Ascending aorta (tissue), 2 donors: ENCODE measurements at regions not wholly inside any gene's neighbourhood (a gene's known extent, or its start where the extent isn't known, plus 50 kb on each side); places are given as distances from the start of the nearest gene placed in this dataset.

Source experiments
- DNase-seq, 2 donors: peaks; one replicate each; pipeline ENCODE4 v3.0.0-alpha.2; 2019; ENCODE audit warnings: low spot score in 2 of 2
- H3K27ac ChIP-seq, 2 donors: fragments of 200-600 bp; sonication (generic); one replicate each; pipeline ENCODE4 v1.5.1; 2016 to 2017; ENCODE audit warnings: mild to moderate bottlenecking in 1 of 2
- H3K27me3 ChIP-seq: fragments of 200-600 bp; sonication (generic); one replicate; pipeline ENCODE4 v1.5.1; 2017
- H3K36me3 ChIP-seq, 2 donors: fragments of 200-600 bp; sonication (generic); one replicate each; pipeline ENCODE4 v1.5.1; 2016
- H3K4me1 ChIP-seq, 2 donors: fragments of 200-600 bp; sonication (generic); one replicate each; pipeline ENCODE4 v1.5.1; 2016 to 2017; ENCODE audit warnings: mild to moderate bottlenecking in 1 of 2
- H3K4me3 ChIP-seq, 2 donors: fragments of 200-600 bp; sonication (generic); one replicate each; pipeline ENCODE4 v1.5.1; 2016 to 2017; ENCODE audit warnings: mild to moderate bottlenecking in 1 of 2
- H3K9me3 ChIP-seq, 2 donors: fragments of 200-600 bp; sonication (generic); one replicate each; pipeline ENCODE4 v1.5.1; 2016
- intact Hi-C: fragments of 100-400 bp; cut with DNase I; formaldehyde crosslinking; loops from one replicate; pipeline ENCODE4 v1.15.1; 2023
- TF ChIP-seq, protein P1 (sequence below), 3 experiments: fragments of 200-600 bp in 2 of 3; fragments of 450-650 bp in 1 of 3; sonication (generic) in 2 of 3; IDR thresholded peaks; one replicate each; pipeline ENCODE4 v1.5.1; 2016 to 2019; ENCODE audit warnings: antibody characterized with exemption in 3 of 3, mild to moderate bottlenecking in 1 of 3, moderate library complexity in 1 of 3

DNA sequence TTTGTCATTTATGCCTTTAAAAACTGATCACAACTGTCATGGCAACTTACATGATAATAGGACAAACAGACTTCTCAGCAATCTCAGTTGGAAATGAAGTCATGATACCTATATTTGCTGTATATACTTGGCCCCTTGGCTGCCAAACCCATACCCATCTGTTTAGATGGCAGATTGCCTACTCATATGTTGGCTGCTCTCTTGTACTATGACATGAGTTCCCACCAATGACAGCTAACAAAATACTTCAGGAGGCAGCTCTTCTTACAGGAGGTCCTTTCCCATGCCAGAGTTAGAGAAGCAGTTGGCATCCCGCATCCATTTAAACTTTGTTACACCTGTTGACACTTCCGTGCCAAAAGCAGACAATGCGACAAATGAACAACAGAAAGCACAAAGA lies 603.1 kb upstream of the ADGRL2 start:
- H3K4me3 ChIP-seq: no peak overlapping the region
- H3K36me3 ChIP-seq: no peaks in the 10 kb centered on the region
- H3K4me1 ChIP-seq: no peaks in the 10 kb centered on the region
- no peaks in the 10 kb centered on the region for H3K9me3 ChIP-seq
- no peak overlapping the region for H3K27ac ChIP-seq
- H3K27me3 ChIP-seq: no peaks in the 10 kb centered on the region
- intact Hi-C loops: no loop called here
- TF ChIP-seq, protein P1, sequence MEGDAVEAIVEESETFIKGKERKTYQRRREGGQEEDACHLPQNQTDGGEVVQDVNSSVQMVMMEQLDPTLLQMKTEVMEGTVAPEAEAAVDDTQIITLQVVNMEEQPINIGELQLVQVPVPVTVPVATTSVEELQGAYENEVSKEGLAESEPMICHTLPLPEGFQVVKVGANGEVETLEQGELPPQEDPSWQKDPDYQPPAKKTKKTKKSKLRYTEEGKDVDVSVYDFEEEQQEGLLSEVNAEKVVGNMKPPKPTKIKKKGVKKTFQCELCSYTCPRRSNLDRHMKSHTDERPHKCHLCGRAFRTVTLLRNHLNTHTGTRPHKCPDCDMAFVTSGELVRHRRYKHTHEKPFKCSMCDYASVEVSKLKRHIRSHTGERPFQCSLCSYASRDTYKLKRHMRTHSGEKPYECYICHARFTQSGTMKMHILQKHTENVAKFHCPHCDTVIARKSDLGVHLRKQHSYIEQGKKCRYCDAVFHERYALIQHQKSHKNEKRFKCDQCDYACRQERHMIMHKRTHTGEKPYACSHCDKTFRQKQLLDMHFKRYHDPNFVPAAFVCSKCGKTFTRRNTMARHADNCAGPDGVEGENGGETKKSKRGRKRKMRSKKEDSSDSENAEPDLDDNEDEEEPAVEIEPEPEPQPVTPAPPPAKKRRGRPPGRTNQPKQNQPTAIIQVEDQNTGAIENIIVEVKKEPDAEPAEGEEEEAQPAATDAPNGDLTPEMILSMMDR (IDR thresholded peaks at IDR 0.05): no peak
- DNase-seq: no peak

DNA sequence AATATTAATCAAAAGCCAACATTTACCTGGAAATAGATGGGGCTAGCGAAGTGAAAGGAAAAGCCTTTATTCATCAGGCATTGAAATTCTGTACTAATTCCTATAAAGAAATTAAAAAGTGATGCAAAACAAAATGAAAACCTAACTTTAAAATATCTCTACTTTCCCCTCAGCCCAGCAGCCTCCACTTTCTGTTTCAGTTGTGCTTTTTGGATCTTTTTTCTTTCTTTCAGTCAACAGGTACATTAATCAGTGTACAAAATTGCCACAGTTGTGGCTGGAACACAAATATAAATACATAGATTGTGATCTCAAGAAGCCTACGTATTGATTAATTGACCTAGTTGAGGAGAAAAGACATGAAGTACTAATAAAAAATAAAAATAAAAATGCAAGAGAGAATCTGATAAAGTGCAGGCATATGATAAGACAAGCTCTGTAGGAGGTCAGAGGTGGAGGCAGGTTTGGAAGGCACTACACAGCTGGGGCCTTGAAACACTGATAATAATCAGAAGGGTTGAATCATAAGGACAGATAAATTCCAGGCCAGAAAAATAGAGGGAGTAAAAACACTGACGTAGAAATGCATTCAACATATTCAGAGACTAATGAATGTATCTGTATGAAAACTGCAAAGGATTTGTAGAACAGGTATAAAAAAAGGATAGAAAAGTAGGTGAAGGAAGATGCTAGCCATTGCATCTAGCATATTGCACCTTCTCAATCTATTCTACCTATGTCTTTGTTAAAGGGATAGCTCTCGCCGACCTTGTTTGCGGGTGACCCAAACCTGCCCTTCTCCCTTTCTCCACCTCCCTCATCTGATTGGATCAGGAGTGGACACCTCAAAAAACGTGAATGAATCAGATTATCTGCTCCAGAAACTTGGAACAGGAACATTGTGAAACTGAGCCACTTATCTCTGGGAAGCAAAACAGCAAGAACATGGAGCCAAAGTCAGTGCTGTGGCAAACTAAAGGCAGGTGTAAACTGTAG lies 607.8 kb upstream of the ADGRL2 start:
- Histone ChIP-seq H3K27ac (no peak overlapping the region), H3K4me3 (no peak overlapping the region)
- intact Hi-C loops: no loop called here

DNA sequence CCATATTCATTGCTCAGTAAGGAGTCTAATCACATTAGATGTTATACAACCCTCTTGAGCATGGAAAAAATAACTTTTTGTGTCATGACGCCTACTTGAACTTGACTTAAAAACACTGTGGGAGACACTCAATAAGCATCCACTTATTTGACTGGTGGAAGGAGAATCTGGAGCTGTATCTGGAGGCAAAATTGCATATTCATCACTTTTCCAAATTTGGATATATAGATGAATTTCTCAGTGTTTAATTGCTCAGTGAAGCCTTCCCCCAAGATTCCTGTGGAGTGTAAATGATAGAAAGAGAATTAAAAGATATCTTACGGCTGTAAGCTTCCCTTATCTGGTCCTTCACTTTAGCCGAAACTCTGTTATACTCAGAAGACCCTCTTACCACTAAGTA lies 610.7 kb upstream of the ADGRL2 start:
- H3K4me1 ChIP-seq: no peaks in the 10 kb centered on the region
- H3K9me3 ChIP-seq: no peaks in the 10 kb centered on the region
- intact Hi-C loops: no loop called here
- H3K27me3 ChIP-seq: no peaks in the 10 kb centered on the region
- DNase-seq: no peak
- TF ChIP-seq, protein P1 (IDR thresholded peaks at IDR 0.05): no peak
- H3K27ac ChIP-seq: no peak overlapping the region
- no peak overlapping the region for H3K4me3 ChIP-seq
- no peaks in the 10 kb centered on the region for H3K36me3 ChIP-seq

More for the DNA sequence above, 607.8 kb upstream of the ADGRL2 start:
- Histone ChIP-seq H3K9me3 (no peaks in the 10 kb centered on the region), H3K27me3 (no peaks in the 10 kb centered on the region), H3K4me1 (no peaks in the 10 kb centered on the region), H3K36me3 (no peaks in the 10 kb centered on the region)
- no peak for DNase-seq
- TF ChIP-seq, protein P1 (IDR thresholded peaks at IDR 0.05): no peak

DNA sequence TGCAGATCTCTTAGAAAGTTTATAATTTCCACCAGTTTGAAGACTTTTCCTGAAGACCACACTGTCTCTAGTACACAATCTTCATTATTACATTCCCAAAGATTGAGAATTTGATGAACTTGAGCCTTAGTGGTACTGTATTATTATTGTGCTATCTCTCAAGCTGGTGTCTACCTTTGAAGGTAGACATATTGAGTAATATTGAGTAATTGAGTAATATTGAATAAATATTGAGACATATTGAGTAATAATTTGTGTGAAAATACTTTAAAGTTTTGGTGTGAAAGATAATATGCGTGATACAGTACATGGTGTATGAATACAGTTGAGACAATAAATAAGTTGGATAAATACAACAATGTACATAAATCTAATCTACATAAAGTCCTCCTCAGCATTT lies 613.1 kb upstream of the ADGRL2 start:
- DNase-seq: no peak
- no peaks in the 10 kb centered on the region for H3K27me3 ChIP-seq
- no peaks in the 10 kb centered on the region for H3K9me3 ChIP-seq
- no peak overlapping the region for H3K27ac ChIP-seq
- TF ChIP-seq, protein P1 (IDR thresholded peaks at IDR 0.05): no peak
- no peaks in the 10 kb centered on the region for H3K4me1 ChIP-seq
- no peak overlapping the region for H3K4me3 ChIP-seq
- intact Hi-C loops: no loop called here
- H3K36me3 ChIP-seq: no peaks in the 10 kb centered on the region

DNA sequence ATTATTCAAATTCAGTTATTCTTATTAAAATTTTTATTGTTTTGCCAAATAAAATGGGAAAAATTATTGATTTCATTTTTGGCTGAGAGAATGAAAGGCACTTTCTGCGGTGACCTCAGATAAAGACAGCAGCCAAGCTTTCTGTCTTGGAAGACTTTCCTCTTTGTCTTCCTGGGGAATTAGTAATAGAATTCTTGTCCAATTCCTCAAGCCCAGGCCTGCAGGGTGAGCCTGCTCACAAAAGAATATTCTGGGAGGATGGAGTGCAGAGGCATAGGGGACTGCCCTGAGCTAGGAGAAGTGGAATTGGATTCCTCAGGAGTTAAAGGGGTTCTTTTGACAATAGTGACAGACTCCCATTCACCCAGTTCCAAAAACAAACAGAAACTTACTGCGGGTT lies 614.5 kb upstream of the ADGRL2 start:
- TF ChIP-seq, protein P1 (IDR thresholded peaks at IDR 0.05): no peak
- intact Hi-C loops: no loop called here
- no peaks in the 10 kb centered on the region for H3K27me3 ChIP-seq
- DNase-seq: no peak
- no peaks in the 10 kb centered on the region for H3K36me3 ChIP-seq
- no peak overlapping the region for H3K4me3 ChIP-seq
- no peak overlapping the region for H3K27ac ChIP-seq
- no peaks in the 10 kb centered on the region for H3K9me3 ChIP-seq
- no peaks in the 10 kb centered on the region for H3K4me1 ChIP-seq
